ENCODE measurements at regions not wholly inside any gene's neighbourhood (a gene's known extent, or its start where the extent isn't known, plus 50 kb on each side); places are given as distances from the start of the nearest gene placed in this dataset.

DNA sequence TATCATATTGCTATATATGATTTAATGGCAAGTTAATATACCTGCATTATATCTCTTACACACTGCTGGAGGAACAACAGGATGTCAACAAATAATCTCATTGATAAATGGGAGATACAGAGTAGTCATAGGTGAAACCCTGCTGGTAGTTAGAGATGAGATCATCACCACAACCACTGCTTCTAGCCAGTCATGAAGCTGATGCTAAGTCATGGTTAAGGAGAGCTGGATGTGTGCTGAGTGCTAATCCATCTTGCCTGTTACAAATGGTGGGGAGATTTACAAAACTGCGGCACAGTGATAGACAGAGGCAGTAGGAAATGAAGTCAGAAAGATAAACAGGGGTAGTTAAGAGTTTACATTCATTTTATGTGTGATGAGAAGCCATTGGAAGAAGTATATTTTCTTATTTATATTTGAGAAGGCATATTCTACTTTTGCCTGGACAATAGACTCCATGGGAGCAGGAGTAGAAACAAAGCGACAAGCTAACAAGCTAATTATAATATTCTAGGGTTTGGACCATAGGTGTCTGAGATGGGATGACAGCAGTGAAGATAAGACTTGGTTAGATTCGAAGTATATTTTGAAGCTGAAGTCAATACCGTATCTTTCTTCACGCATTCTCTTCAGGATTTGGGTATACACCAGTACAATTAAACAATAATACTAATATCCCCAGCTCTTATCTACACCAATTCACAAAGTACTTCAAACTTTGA is 78.0 kb upstream of the TRPC4 start:
- intact Hi-C loops (cut with DNase I), result no loop called here
- no peak for DNase-seq

DNA sequence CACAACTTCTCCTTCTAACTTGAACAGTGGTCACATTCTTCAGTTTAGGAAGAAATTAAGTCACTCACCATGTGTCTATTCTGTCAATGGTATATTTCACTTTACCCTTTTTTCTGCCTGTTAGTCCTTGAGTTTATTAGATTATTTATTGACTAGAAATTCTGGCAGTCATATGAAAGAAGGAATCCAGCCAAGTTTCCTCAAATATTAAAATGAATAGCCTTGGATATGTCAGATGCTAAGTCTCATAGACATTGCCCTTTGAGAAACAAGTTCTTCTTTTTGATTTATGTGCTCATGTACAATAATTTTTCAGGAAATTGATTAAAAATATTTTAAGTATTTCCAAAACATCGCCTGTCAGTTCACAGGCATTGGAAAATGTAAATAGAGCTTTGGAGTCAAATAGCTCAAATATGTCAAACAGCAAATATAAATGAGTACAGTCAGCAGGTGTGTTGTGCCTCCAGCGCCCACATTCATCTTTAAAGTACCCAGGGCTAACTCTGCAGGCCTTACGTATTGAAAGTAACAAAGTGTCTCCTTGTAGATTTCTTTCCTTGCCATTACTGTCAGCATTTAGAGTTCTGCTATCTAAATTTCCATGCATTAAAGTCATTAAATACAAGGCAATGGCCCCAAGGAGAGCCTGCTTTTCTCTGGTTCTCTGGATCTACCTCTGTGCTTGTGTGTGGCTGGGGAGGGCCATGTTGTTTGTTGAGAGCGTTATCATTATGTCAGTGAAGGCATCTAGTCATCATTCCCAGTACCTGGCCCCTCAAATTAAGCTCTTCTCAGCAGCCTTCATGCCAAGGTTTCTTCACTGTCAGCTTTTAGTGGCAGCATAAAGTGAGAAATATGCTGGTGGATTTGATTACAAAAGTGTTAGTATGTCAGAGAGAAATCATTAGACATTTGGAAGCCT is 76.3 kb upstream of the TRPC4 start:
- DNase-seq, result no peak
- intact Hi-C loops (cut with DNase I), result no loop called here

DNA sequence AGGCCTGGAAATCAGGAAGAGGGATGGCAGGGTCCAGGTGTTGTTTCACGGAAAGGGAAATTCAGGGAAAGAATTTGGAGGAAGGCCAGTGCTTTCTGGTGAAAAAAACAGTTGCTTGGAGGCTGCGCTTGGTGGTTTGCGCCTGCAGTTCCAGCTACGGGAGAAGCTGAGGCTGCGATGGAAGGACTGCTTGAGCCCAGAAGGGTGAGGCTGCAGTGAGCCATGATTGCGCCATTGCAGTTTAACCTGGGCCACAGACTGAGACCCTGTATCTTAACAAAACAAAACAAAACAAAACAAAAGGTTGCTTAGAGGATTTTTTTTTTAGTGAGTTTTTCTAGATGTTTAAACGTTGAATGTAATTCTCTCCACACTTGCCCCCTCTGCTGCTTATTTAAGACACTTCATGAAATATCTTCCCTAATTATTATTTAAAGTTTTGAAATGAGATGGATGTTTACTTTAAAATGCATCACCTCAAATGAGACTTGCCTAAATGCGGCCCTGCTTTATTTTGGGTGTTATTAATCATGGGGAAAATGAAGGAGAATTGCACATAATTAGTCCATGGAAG is 75.4 kb upstream of the TRPC4 start:
- intact Hi-C loops (cut with DNase I), result no loop called here
- DNase-seq, result no peak

DNA sequence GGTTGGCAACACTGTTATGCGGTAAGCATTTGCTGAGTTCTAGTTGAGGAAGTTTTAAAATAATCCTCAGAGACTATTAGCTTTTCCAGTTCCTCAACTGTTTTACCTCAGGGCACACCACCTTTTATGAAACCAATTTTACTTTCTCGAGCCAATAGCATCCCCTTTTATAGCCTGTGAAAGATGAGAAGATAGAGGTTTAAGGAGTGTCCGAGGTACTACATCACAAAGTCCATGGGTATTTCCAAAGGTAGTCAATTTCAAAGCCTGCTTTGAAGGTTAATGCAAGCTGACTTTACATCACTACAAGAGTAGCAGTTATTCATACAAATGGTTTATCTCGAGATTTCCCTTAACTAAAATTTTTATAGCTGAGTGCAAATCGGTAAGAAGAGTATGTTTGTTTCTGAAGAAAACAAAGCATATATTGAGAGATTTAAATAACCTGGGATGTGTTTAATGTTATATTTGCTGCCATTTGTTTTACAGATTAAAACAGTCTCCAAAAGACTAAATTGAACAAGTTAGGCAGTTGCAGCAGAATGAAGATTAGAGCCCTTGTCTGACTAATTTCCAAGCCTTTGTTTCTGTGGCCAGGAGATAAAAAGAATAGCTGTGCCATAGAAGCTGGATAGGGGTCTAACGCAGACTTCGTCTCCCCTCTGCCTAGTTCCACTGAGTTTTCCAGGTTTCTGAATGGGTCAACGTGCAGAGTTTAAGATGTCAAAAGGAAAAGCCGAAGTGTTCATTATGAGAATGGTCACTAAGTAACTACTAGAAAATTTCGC is 74.7 kb upstream of the TRPC4 start:
- no peak for DNase-seq

DNA sequence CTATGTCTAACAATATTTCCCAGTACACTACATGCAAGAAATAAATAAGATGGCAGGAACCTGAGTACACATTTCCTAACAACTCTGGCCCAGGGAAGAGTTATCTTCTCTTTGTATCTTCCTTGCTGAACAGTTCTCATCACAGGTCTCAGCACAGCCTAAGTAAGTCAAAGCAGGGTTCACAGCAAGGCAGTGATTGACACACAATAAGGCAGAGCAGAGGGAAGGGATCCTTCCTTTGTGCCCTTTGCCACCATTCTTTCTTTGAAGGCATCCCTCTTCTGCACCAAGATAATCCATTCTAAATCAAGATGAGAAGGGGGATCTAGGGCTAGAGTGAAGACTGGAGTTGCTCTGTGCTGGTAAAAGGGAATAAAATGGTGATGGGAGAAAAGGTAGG is 73.4 kb upstream of the TRPC4 start:
- intact Hi-C loops (cut with DNase I), result no loop called here
- DNase-seq, result no peak

More for the DNA sequence above, 74.7 kb upstream of the TRPC4 start:
- intact Hi-C loops (cut with DNase I), result no loop called here

DNA sequence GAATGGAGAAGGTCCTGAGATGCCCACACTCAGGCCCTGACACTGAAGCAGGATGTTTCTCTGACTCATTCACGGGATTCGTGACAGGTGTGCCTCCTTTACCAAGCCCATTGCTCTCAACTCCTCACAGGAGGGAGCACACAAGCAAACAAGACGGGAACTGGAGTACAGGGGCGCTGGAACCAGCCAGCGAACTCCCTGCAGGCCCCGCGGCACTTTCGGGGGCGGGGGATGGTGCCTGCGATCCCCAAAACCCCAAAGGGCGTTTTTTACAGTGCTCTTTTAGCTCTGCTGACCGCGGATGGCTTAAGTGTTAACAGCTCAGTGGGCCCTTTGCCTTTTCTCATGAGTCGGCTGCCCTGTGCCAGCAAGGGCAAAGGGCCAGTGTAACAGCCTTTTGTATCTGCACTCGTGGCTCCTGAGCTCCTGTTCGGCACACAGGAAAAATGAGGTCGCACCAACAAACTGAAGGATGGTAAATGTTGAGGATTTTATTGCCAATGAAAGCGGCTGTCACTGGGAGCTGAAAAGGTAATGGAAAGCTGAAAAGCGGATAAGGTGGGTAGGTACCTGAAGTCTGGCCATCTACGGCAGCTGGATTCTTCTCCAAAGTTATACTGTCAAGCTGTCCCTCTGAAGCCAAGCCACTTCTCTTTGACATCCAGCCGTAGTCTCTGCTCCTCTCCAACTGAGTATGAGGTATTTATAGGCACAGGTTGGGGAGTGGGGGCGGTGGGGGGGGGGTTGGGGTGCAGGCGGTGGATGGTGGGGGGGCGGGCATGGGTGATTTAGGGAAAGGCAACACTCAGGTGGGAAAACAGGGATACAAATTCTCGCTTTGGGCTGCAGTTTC is 65.0 kb upstream of the TRPC4 start:
- DNase-seq, result no peak

DNA sequence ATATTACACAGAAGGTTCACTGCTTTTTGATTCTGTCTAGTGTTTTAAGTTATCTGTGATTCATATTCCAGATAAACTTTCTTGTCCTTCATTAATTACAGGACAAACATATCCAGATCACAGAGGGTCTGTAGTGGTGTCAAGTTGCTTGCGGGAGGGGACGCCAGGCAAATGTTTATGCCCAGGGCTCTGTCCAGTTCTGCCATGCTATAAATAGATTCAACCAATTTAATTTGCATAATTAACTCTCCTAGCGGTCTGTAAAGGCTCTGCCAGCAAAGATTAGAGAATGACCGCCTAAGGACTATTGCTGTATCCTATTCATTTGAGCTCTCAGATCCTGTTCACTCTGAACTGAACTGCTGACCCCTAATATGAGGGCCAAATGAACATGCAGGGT is 59.7 kb upstream of the TRPC4 start:
- no peak for DNase-seq
- intact Hi-C loops (cut with DNase I), result no loop called here

More for the DNA sequence above, 65.0 kb upstream of the TRPC4 start:
- intact Hi-C loops (cut with DNase I), result no loop called here

DNA sequence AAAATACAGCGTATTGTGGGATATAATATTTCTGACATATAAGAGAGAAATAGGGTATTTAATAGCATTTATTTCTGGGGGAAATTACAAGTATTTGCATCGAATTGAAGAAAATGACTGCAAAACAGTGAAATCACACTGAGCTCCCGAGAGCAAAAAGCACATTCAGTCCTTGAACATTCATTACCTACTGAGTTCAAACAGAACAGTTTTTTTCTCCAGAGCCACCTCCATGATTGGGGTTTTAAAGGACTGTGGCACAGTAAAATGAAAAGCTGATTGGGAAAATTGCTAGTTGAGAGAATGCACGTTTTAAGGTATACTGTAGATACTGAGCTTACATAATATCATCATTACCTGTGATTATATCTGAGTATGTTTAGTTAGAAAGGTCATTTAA is 58.0 kb upstream of the TRPC4 start:
- intact Hi-C loops (cut with DNase I), result no loop called here
- DNase-seq, result no peak

DNA sequence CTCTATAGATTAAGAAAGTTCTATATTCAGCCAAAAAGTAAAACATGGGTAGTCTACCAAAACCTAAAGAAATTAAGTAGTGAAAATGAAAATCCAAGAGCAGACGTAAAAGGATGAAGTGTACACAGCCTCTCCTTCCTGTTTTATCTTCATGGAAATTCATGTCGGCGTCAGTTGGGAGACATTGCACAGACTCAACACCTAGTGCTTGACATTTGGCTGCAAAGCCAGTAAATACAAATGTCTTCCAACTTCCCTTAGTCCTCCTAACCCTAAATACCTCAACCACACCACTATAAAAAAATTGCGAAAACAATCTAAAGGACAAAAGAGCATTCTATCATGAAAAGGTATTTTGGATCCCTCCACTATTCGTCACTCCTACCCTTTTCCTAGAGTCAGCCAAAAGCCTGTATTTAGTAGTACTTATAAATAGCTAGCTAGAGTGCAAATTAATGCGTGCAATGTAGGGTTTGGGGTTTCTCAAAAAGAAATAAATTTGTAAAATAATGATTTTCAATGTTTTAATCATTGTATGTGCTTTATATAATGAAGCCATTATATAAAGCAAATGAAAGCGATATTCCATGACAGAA is 56.4 kb upstream of the TRPC4 start:
- DNase-seq, result no peak
- intact Hi-C loops (cut with DNase I), result no loop called here

DNA sequence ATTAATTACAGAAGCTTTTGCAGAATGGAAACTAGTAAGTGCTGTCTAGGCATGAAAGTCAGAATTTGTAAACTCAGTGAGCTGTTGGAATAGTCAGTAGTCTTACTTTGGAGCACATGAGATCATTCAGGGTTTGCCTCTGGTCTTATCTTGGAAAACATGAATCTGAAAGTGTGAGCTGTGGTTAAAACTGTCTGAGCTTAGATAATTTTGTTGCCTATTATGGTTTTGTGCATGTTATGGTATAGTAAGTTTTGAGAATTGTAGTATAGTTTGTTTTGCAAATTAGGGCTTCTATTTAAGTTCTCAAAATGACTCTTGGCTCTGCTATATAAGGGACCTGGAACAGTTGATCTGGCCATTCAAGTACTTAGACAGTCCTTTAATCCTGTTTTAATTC is 53.7 kb upstream of the TRPC4 start:
- intact Hi-C loops (cut with DNase I), result no loop called here

DNA sequence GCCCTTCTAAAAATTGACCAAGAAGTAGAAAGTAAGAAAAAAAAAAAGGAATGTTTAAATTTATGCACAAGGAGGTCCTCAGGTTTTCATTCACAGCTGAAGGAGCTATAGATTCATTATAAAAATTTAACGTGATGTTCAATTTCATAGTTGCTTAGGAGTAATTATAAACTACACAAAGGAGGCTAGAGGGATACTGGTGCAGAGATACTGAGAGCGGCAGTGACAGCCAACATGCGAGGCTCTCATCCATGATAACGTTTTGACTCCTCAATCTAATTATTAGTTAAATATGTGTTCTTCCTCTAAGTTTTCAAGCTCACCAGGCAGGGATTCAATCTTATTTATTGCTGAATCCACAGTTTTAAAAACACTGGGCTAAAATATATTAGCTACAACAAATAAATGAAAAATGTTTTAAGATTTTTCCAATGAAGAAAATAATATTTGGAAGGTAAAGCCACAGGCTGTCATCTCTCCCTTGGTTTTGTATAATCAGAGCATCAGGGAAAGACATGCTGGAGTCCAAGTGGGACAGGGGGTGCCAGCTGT is 49.8 kb upstream of the TRPC4 start:
- intact Hi-C loops (cut with DNase I), result no loop called here
- DNase-seq, result no peak

More for the DNA sequence above, 53.7 kb upstream of the TRPC4 start:
- no peak for DNase-seq
